HL-60 (cell line): ENCODE measurements at regions not wholly inside any gene's neighbourhood (a gene's known extent, or its start where the extent isn't known, plus 50 kb on each side); places are given as distances from the start of the nearest gene placed in this dataset.

Experiments
- CTCF ChIP-seq: IDR thresholded peaks from one replicate; pipeline ENCODE4 v1.5.1; 2011; ENCODE audit warnings: low read length, control low read depth, inconsistent platforms; ENCODE audit not compliant: insufficient read depth
- GABPA ChIP-seq: IDR thresholded peaks from 2 replicates; pipeline ENCODE4 v1.6.1; 2012; ENCODE audit warnings: low read depth
- POLR2AphosphoS5 ChIP-seq: IDR thresholded peaks from 2 replicates; pipeline ENCODE4 v1.6.1; 2012; ENCODE audit warnings: low read depth
- REST ChIP-seq: IDR thresholded peaks from 2 replicates; pipeline ENCODE4 v1.6.1; 2012; ENCODE audit warnings: low read depth; ENCODE audit not compliant: insufficient replicate concordance
- SPI1 ChIP-seq: IDR thresholded peaks from 2 replicates; pipeline ENCODE4 v1.6.1; 2012; ENCODE audit warnings: low read depth, mild to moderate bottlenecking, borderline replicate concordance

GRCh38 chr1:5810131-5810530, 182.1 kb downstream of the NPHP4 start:
- TF ChIP-seq CTCF: no peak
- no peak for TF ChIP-seq POLR2AphosphoS5
- no peak for TF ChIP-seq REST
- no peak for TF ChIP-seq SPI1
- TF ChIP-seq GABPA: no peak
